ENCODE measurements at regions not wholly inside any gene's neighbourhood (a gene's known extent, or its start where the extent isn't known, plus 50 kb on each side); places are given as distances from the start of the nearest gene placed in this dataset.

- WGBS (ENCODE audit: insufficient coverage) = 98% methylated on average over 10 of the region's 22 CpGs
- Mint-ChIP-seq H3K4me1 (peaks cover 9% of the 10 kb centered on the region), H3K9me3 (peaks cover 7 to 19% (median 12%) of the 10 kb centered on the region in 7 donors), H3K27ac (no peak overlapping the region), H3K4me3 (no peak overlapping the region), H3K27me3 (ENCODE audit: low read depth in 3 of 3) (peaks cover 0 to 1% (median 0%) of the 10 kb centered on the region in 3 donors), H3K36me3 (no peaks in the 10 kb centered on the region)
- Histone ChIP-seq H3K9me3 (replicated peaks in 1 of 2; ENCODE audit: control insufficient read depth in 1 of 2, insufficient read depth in 1 of 2, low read length in 2 of 2) (peaks cover 22 to 26% of the 10 kb centered on the region in 2 donors), H4K20me1 (ENCODE audit: insufficient read depth, low read length) (no peaks in the 10 kb centered on the region), H3K36me3 (replicated peaks in 1 of 2; ENCODE audit: control insufficient read depth in 1 of 2, insufficient read depth in 2 of 2, low read length in 2 of 2) (no peaks in the 10 kb centered on the region), H2AFZ (ENCODE audit: insufficient read depth, low read depth, low read length, poor library complexity, severe bottlenecking) (no peak overlapping the region), H3K79me2 (ENCODE audit: insufficient read depth, low read length) (no peaks in the 10 kb centered on the region), H3K27ac (ENCODE audit: low read depth in 1 of 2, low read length in 2 of 2) (no peak overlapping the region), H3K4me3 (replicated peaks in 1 of 3; ENCODE audit: low read depth in 2 of 3, low read length in 3 of 3) (no peak overlapping the region), H3K9ac (ENCODE audit: insufficient read depth, low read length, poor library complexity, severe bottlenecking) (no peak overlapping the region), H3K4me2 (replicated peaks; ENCODE audit: extremely low read depth, low read length, poor library complexity, severe bottlenecking) (no peak overlapping the region), H3K4me1 (ENCODE audit: control insufficient read depth in 1 of 2, insufficient read depth in 2 of 2, low read length in 2 of 2) (peaks cover 10 to 11% of the 10 kb centered on the region in 2 donors), H3K27me3 (ENCODE audit: control insufficient read depth in 2 of 2, insufficient read depth in 2 of 2, low read length in 2 of 2) (no peaks in the 10 kb centered on the region)
- DNase-seq = no peak
- intact Hi-C loops (cut with micrococcal nuclease) = no loop called here
- TF ChIP-seq CTCF (IDR thresholded peaks at IDR 0.05) = no peak
Observed at GRCh38 chr6:170463101-170463721, 89.9 kb downstream of the PSMB1 start.

GRCh38 chr6:170462366-170463020 is 90.6 kb downstream of the PSMB1 start:
- TF ChIP-seq CTCF (IDR thresholded peaks at IDR 0.05) = no peak
- Mint-ChIP-seq H3K36me3 (no peaks in the 10 kb centered on the region), H3K27me3 (ENCODE audit: low read depth in 3 of 3) (peaks cover 0 to 1% (median 0%) of the 10 kb centered on the region in 3 donors), H3K27ac (no peak overlapping the region), H3K9me3 (peaks cover 3 to 12% (median 5%) of the 10 kb centered on the region in 7 donors), H3K4me1 (peaks cover 9% of the 10 kb centered on the region), H3K4me3 (no peak overlapping the region)
- Histone ChIP-seq H2AFZ (ENCODE audit: insufficient read depth, low read depth, low read length, poor library complexity, severe bottlenecking) (no peak overlapping the region), H4K20me1 (ENCODE audit: insufficient read depth, low read length) (no peaks in the 10 kb centered on the region), H3K9me3 (replicated peaks in 1 of 2; ENCODE audit: control insufficient read depth in 1 of 2, insufficient read depth in 1 of 2, low read length in 2 of 2) (peaks cover 15 to 19% of the 10 kb centered on the region in 2 donors), H3K4me2 (replicated peaks; ENCODE audit: extremely low read depth, low read length, poor library complexity, severe bottlenecking) (no peak overlapping the region), H3K27ac (ENCODE audit: low read depth in 1 of 2, low read length in 2 of 2) (no peak overlapping the region), H3K36me3 (replicated peaks in 1 of 2; ENCODE audit: control insufficient read depth in 1 of 2, insufficient read depth in 2 of 2, low read length in 2 of 2) (no peaks in the 10 kb centered on the region), H3K9ac (ENCODE audit: insufficient read depth, low read length, poor library complexity, severe bottlenecking) (no peak overlapping the region), H3K4me3 (replicated peaks in 1 of 3; ENCODE audit: low read depth in 2 of 3, low read length in 3 of 3) (no peak overlapping the region), H3K4me1 (ENCODE audit: control insufficient read depth in 1 of 2, insufficient read depth in 2 of 2, low read length in 2 of 2) (peaks cover 10 to 11% of the 10 kb centered on the region in 2 donors), H3K79me2 (ENCODE audit: insufficient read depth, low read length) (no peaks in the 10 kb centered on the region), H3K27me3 (ENCODE audit: control insufficient read depth in 2 of 2, insufficient read depth in 2 of 2, low read length in 2 of 2) (no peaks in the 10 kb centered on the region)
- WGBS (ENCODE audit: insufficient coverage) = no CpG with 5 or more reads among the region's 7 CpGs
- intact Hi-C loops (cut with micrococcal nuclease) = no loop called here
- no peak for DNase-seq

Data from CD14-positive monocyte (primary cell).